Transverse colon (tissue), 4 donors: ENCODE measurements at regions not wholly inside any gene's neighbourhood (a gene's known extent, or its start where the extent isn't known, plus 50 kb on each side); places are given as distances from the start of the nearest gene placed in this dataset.

Experiments used
- DNase-seq: peaks from one replicate; pipeline ENCODE4 v3.0.0-alpha.2; 2019
- H3K27ac ChIP-seq, 4 donors: fragments of 200-600 bp; sonication (generic); 2 replicates each; pipeline ENCODE4 v1.5.1; 2016 to 2018; ENCODE audit warnings: inconsistent platforms in 4 of 4
- H3K27me3 ChIP-seq: fragments of 200-600 bp; sonication (generic); 2 replicates; pipeline ENCODE4 v1.5.1; 2017; ENCODE audit warnings: inconsistent platforms
- H3K36me3 ChIP-seq, 4 donors: fragments of 200-600 bp; sonication (generic); 2 replicates each; pipeline ENCODE4 v1.5.1; 2017 to 2019; ENCODE audit warnings: inconsistent platforms in 4 of 4
- H3K4me1 ChIP-seq, 4 donors: fragments of 200-600 bp; sonication (generic); 2 replicates each; pipeline ENCODE4 v1.5.1; 2017 to 2020; ENCODE audit warnings: inconsistent platforms in 4 of 4
- H3K4me3 ChIP-seq, 4 donors: fragments of 200-600 bp; sonication (generic); 1 replicate in 1 of 4; 2 replicates in 3 of 4; pipeline versions ENCODE4 v1.5.1 to v1.6.1; 2017 to 2019; ENCODE audit warnings: inconsistent platforms in 4 of 4
- H3K9me3 ChIP-seq, 2 donors: fragments of 200-600 bp; sonication (generic); 2 replicates each; pipeline ENCODE4 v1.5.1; 2017 to 2019; ENCODE audit warnings: inconsistent platforms in 2 of 2
- CTCF ChIP-seq, 5 experiments: fragments of 200-600 bp in 3 of 5; fragments of 450-650 bp in 2 of 5; sonication (generic) in 3 of 5; IDR thresholded peaks; 1 replicate in 2 of 5; 2 replicates in 3 of 5; pipeline ENCODE4 v1.5.1; 2016 to 2017; ENCODE audit warnings: antibody characterized with exemption in 5 of 5, inconsistent platforms in 3 of 5, mild to moderate bottlenecking in 2 of 5, moderate library complexity in 1 of 5
- EP300 ChIP-seq: sonication (generic); formaldehyde crosslinking; IDR thresholded peaks from one replicate; pipeline ENCODE4 v1.6.1; 2017; ENCODE audit warnings: antibody characterized with exemption, low read depth
- POLR2A ChIP-seq: fragments of 450-650 bp; IDR thresholded peaks from one replicate; pipeline ENCODE4 v1.6.1; 2016; ENCODE audit warnings: antibody characterized with exemption, mild to moderate bottlenecking, moderate library complexity
- POLR2AphosphoS5 ChIP-seq, 3 donors: sonication (generic); formaldehyde crosslinking; IDR thresholded peaks; one replicate each; pipeline ENCODE4 v1.6.1; 2016; ENCODE audit warnings: antibody characterized with exemption in 3 of 3
- WGBS, 2 donors: methylation state at CpG; one replicate each; pipeline ENCODE4 v1.1.5; 2018; ENCODE audit warnings: low coverage in 1 of 2; 5-methylcytosine and 5-hydroxymethylcytosine counted together
- in situ Hi-C, 4 donors: fragments of 200-750 bp; cut with MboI; loops; one replicate each; pipeline versions ENCODE4 v1.15.0 to v1.15.1; 2017; ENCODE audit warnings: low sequenced_read_pairs in 3 of 4, low pct_ligation_motif_present in 1 of 4, low pct_unique_long_range_greater_than_20kb in 1 of 4
- intact Hi-C: fragments of 100-400 bp; cut with DNase I; formaldehyde crosslinking; loops from one replicate; pipeline ENCODE4 v1.15.1; 2023; ENCODE audit warnings: low total_unique reads

- H3K27ac ChIP-seq, result no peak overlapping the region
- 67 to 71% methylated on average over 8 of the region's 8 CpGs for WGBS, 2 donors
Observed at GRCh38 chr3:70527026-70527425, 214.6 kb upstream of the MDFIC2 start.

GRCh38 chr3:70519913-70520659 is 207.6 kb upstream of the MDFIC2 start:
- no peaks in the 10 kb centered on the region for H3K36me3 ChIP-seq
- H3K4me3 ChIP-seq, result no peak overlapping the region
- no peaks in the 10 kb centered on the region for H3K9me3 ChIP-seq
- no peak for DNase-seq
- intact Hi-C loops (no loop called here), in situ Hi-C loops (no loop called here)
- no peaks in the 10 kb centered on the region for H3K4me1 ChIP-seq
- no peaks in the 10 kb centered on the region for H3K27me3 ChIP-seq
- no peak overlapping the region for H3K27ac ChIP-seq
- TF ChIP-seq CTCF (IDR thresholded peaks at IDR 0.05), result no peak
- TF ChIP-seq EP300, result no peak
- TF ChIP-seq POLR2A, result no peak
- no peak for TF ChIP-seq POLR2AphosphoS5 (IDR thresholded peaks at IDR 0.05)
- 69 to 81% methylated on average over 2 to 3 of the region's 3 CpGs for WGBS, 2 donors

More at GRCh38 chr3:70527026-70527425, 214.6 kb upstream of the MDFIC2 start:
- Histone ChIP-seq H3K36me3 (no peaks in the 10 kb centered on the region), H3K9me3 (no peaks in the 10 kb centered on the region), H3K27me3 (no peaks in the 10 kb centered on the region), H3K4me1 (no peaks in the 10 kb centered on the region), H3K4me3 (no peak overlapping the region)
- intact Hi-C loops, result no loop called here
- no peak for TF ChIP-seq EP300
- no peak for TF ChIP-seq CTCF (IDR thresholded peaks at IDR 0.05)
- no peak for TF ChIP-seq POLR2AphosphoS5 (IDR thresholded peaks at IDR 0.05)
- no peak for TF ChIP-seq POLR2A
- no peak for DNase-seq
- in situ Hi-C loops, result loop anchor here in 2 of 4 donors (25.0 kb wide), 2 partner anchors 1085 to 1135 kb away; no protein-coding TSS in a partner anchor

- TF ChIP-seq CTCF (IDR thresholded peaks at IDR 0.05) (no peak), POLR2A (no peak), EP300 (no peak), POLR2AphosphoS5 (IDR thresholded peaks at IDR 0.05) (no peak)
- Histone ChIP-seq H3K27me3 (no peaks in the 10 kb centered on the region), H3K4me1 (no peaks in the 10 kb centered on the region), H3K9me3 (no peaks in the 10 kb centered on the region), H3K27ac (no peak overlapping the region), H3K4me3 (no peak overlapping the region), H3K36me3 (no peaks in the 10 kb centered on the region)
- in situ Hi-C loops (no loop called here), intact Hi-C loops (no loop called here)
- DNase-seq, result no peak
- WGBS, 2 donors, result 82 to 84% methylated on average over 4 of the region's 4 CpGs
Observed at GRCh38 chr3:70519026-70519425, 206.6 kb upstream of the MDFIC2 start.

- Histone ChIP-seq H3K27me3 (no peaks in the 10 kb centered on the region), H3K4me3 (no peak overlapping the region), H3K4me1 (no peaks in the 10 kb centered on the region), H3K9me3 (no peaks in the 10 kb centered on the region), H3K36me3 (no peaks in the 10 kb centered on the region), H3K27ac (no peak overlapping the region)
- WGBS, 2 donors, result 70 to 76% methylated on average over 5 of the region's 5 CpGs
- in situ Hi-C loops, result no loop called here
- DNase-seq, result no peak
- TF ChIP-seq EP300 (no peak), CTCF (IDR thresholded peaks at IDR 0.05) (no peak), POLR2AphosphoS5 (IDR thresholded peaks at IDR 0.05) (no peak), POLR2A (no peak)
- intact Hi-C loops, result no loop called here
Observed at GRCh38 chr3:70518356-70518755, 205.9 kb upstream of the MDFIC2 start.
